Trophoblast cell (in vitro differentiated cells and primary cell): ENCODE measurements at regions not wholly inside any gene's neighbourhood (a gene's known extent, or its start where the extent isn't known, plus 50 kb on each side); places are given as distances from the start of the nearest gene placed in this dataset.

ENCODE experiments used
- DNase-seq, 2 donors: peaks; one replicate each; pipeline ENCODE4 v3.0.0-alpha.2; 2016
- H2AFZ ChIP-seq: 2 replicates; pipeline ENCODE4 v1.6.1; 2013; ENCODE audit warnings: low read length, moderate library complexity, mild to moderate bottlenecking; ENCODE audit not compliant: insufficient read depth, poor library complexity
- H2AK5ac ChIP-seq: 2 replicates; pipeline ENCODE4 v1.6.1; 2013; ENCODE audit warnings: mild to moderate bottlenecking, low read length
- H2BK120ac ChIP-seq: 2 replicates; pipeline ENCODE4 v1.6.1; 2013; ENCODE audit warnings: low read length, mild to moderate bottlenecking, moderate library complexity; ENCODE audit not compliant: insufficient read depth, poor library complexity
- H2BK12ac ChIP-seq: 2 replicates; pipeline ENCODE4 v1.6.1; 2013; ENCODE audit warnings: mild to moderate bottlenecking, low read length, moderate library complexity
- H2BK5ac ChIP-seq: 2 replicates; pipeline ENCODE4 v1.6.1; 2013; ENCODE audit warnings: low read length, low read depth, moderate library complexity, mild to moderate bottlenecking; ENCODE audit not compliant: poor library complexity
- H3K14ac ChIP-seq: 2 replicates; pipeline ENCODE4 v1.6.1; 2013; ENCODE audit warnings: mild to moderate bottlenecking, low read length
- H3K18ac ChIP-seq: 2 replicates; pipeline ENCODE4 v1.6.1; 2013; ENCODE audit warnings: mild to moderate bottlenecking, low read length
- H3K23ac ChIP-seq: 2 replicates; pipeline ENCODE4 v1.6.1; 2013; ENCODE audit warnings: low read length
- H3K27ac ChIP-seq: 2 replicates; pipeline ENCODE4 v1.5.1; 2013; ENCODE audit warnings: low read depth, mild to moderate bottlenecking, inconsistent platforms, low read length, moderate library complexity
- H3K27me3 ChIP-seq: 2 replicates; pipeline ENCODE4 v1.6.1; 2013; ENCODE audit warnings: inconsistent platforms, mild to moderate bottlenecking, low read length, moderate library complexity; ENCODE audit not compliant: insufficient read depth
- H3K36me3 ChIP-seq, 2 experiments: 1 replicate in 1 of 2; 2 replicates in 1 of 2; pipeline ENCODE4 v1.6.1; 2013; ENCODE audit warnings: low read length in 2 of 2, mild to moderate bottlenecking in 2 of 2, moderate library complexity in 1 of 2; ENCODE audit not compliant: insufficient read depth in 2 of 2, control insufficient read depth in 1 of 2
- H3K4ac ChIP-seq: 2 replicates; pipeline ENCODE4 v1.6.1; 2013; ENCODE audit warnings: low read depth, mild to moderate bottlenecking, low read length, moderate library complexity
- H3K4me1 ChIP-seq, 2 experiments: 1 replicate in 1 of 2; 2 replicates in 1 of 2; pipeline ENCODE4 v1.6.1; 2013; ENCODE audit warnings: low read length in 2 of 2, mild to moderate bottlenecking in 2 of 2, moderate library complexity in 1 of 2; ENCODE audit not compliant: insufficient read depth in 2 of 2, control insufficient read depth in 1 of 2
- H3K4me2 ChIP-seq: 2 replicates; pipeline ENCODE4 v1.6.1; 2013; ENCODE audit warnings: inconsistent platforms, mild to moderate bottlenecking, low read length, moderate library complexity
- H3K4me3 ChIP-seq: 2 replicates; pipeline ENCODE4 v1.5.1; 2013; ENCODE audit warnings: mild to moderate bottlenecking, low read depth, low read length, inconsistent platforms
- H3K79me1 ChIP-seq: one replicate; pipeline ENCODE4 v1.6.1; 2013; ENCODE audit warnings: low read length
- H3K79me2 ChIP-seq: 2 replicates; pipeline ENCODE4 v1.6.1; 2013; ENCODE audit warnings: low read length, mild to moderate bottlenecking; ENCODE audit not compliant: control insufficient read depth, insufficient read depth, poor library complexity
- H3K9ac ChIP-seq: 2 replicates; pipeline ENCODE4 v1.6.1; 2013; ENCODE audit warnings: mild to moderate bottlenecking, low read length
- H3K9me3 ChIP-seq: 2 replicates; pipeline ENCODE4 v1.6.1; 2013; ENCODE audit warnings: low read depth, mild to moderate bottlenecking, control low read depth, inconsistent platforms, low read length; ENCODE audit not compliant: insufficient read depth
- H4K12ac ChIP-seq: 2 replicates; pipeline ENCODE4 v1.6.1; 2013; ENCODE audit warnings: low read depth, mild to moderate bottlenecking, low read length, moderate library complexity
- H4K8ac ChIP-seq: 2 replicates; pipeline ENCODE4 v1.6.1; 2013; ENCODE audit warnings: low read depth, mild to moderate bottlenecking, low read length, moderate library complexity
- H4K91ac ChIP-seq: one replicate; pipeline ENCODE4 v1.6.1; 2013; ENCODE audit warnings: low read depth, mild to moderate bottlenecking, low read length, moderate library complexity
- WGBS: extraction: QIAGEN DNeasy Blood & Tissue Kit; methylation state at CpG from one replicate; pipeline ENCODE4 v1.1.7; 2013; ENCODE audit warnings: missing lambda C conversion rate; ENCODE audit not compliant: insufficient read length, insufficient coverage; ENCODE audit errors: extremely low coverage; 5-methylcytosine and 5-hydroxymethylcytosine counted together

DNA sequence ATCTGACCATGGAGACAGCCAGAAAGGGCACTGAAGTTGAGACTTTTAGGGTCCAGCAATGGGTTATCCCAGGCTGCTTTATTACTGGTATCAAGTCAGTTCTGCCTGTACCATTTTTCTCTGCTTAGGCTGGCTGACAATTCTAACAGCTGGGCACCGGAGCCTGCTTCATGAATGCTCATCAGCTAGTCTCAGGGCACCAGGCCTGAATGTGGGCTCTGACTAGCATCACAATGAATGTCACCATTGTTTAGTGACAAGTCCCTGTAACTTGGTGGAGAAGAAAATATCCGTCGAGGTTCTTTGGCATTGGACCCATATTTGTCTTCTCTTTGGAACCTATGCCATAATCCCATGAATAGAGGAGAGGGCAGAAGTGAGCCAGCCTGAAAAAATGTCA lies 692.3 kb upstream of the TSPY4 start:
- Histone ChIP-seq H3K4ac (no peak overlapping the region), H3K4me1 (no peaks in the 10 kb centered on the region), H3K23ac (no peak overlapping the region), H3K4me3 (no peak overlapping the region), H3K4me2 (no peak overlapping the region), H3K14ac (no peak overlapping the region), H3K9me3 (peaks cover 3% of the 10 kb centered on the region), H2BK12ac (no peak overlapping the region), H3K79me2 (no peaks in the 10 kb centered on the region), H4K91ac (no peak overlapping the region), H4K8ac (no peak overlapping the region), H3K9ac (no peak overlapping the region), H3K18ac (no peak overlapping the region), H2AK5ac (no peak overlapping the region), H3K27ac (no peak overlapping the region), H3K27me3 (no peaks in the 10 kb centered on the region), H4K12ac (no peak overlapping the region), H2BK5ac (no peak overlapping the region), H3K79me1 (no peaks in the 10 kb centered on the region), H3K36me3 (no peaks in the 10 kb centered on the region), H2AFZ (no peak overlapping the region), H2BK120ac (no peak overlapping the region)
- WGBS: no CpG with 5 or more reads among the region's 3 CpGs
- no peak for DNase-seq

GRCh38 chrY:8652445-8652844 lies 684.8 kb upstream of the TSPY4 start:
- no peak overlapping the region for H3K4me2 ChIP-seq
- no peak overlapping the region for H3K9ac ChIP-seq
- no peak overlapping the region for H2BK5ac ChIP-seq
- H3K23ac ChIP-seq: no peak overlapping the region
- no peak overlapping the region for H3K14ac ChIP-seq
- DNase-seq: no peak
- H3K9me3 ChIP-seq: peaks cover 1% of the 10 kb centered on the region
- H4K91ac ChIP-seq: no peak overlapping the region
- H3K4ac ChIP-seq: no peak overlapping the region
- no peaks in the 10 kb centered on the region for H3K79me2 ChIP-seq
- H4K8ac ChIP-seq: no peak overlapping the region
- H3K27me3 ChIP-seq: no peaks in the 10 kb centered on the region
- no peak overlapping the region for H2BK120ac ChIP-seq
- no CpG with 5 or more reads among the region's 1 CpG for WGBS
- H3K4me3 ChIP-seq: no peak overlapping the region
- H2AFZ ChIP-seq: no peak overlapping the region
- H2AK5ac ChIP-seq: no peak overlapping the region
- H3K36me3 ChIP-seq: no peaks in the 10 kb centered on the region
- no peak overlapping the region for H3K27ac ChIP-seq
- no peaks in the 10 kb centered on the region for H3K4me1 ChIP-seq
- no peak overlapping the region for H3K18ac ChIP-seq
- no peaks in the 10 kb centered on the region for H3K79me1 ChIP-seq
- no peak overlapping the region for H4K12ac ChIP-seq
- H2BK12ac ChIP-seq: no peak overlapping the region

DNA sequence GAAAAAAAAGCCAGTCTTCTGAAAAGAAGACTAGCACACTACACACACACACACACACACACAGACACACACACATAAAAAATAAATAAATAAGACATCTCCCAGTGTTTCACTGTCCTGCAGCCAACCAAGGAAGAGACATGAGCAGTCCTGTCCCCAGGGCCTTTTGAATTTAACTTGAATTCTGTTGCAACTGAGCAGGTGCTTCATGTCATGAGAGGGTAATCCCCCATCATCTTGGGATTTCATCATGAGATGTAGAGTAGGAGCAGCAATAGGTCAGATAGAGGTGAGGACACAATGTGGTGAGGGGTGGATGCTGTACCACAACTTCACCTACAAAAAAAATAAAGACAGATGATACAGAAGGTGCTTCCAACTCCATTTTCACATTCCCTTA lies 682.2 kb upstream of the TSPY4 start:
- Histone ChIP-seq H3K4ac (no peak overlapping the region), H3K4me3 (no peak overlapping the region), H3K36me3 (no peaks in the 10 kb centered on the region), H3K27me3 (no peaks in the 10 kb centered on the region), H3K27ac (no peak overlapping the region), H3K4me2 (no peak overlapping the region), H4K91ac (no peak overlapping the region), H3K4me1 (no peaks in the 10 kb centered on the region), H3K23ac (no peak overlapping the region), H2BK120ac (no peak overlapping the region), H2AFZ (no peak overlapping the region), H3K9me3 (peaks cover 7% of the 10 kb centered on the region), H3K79me1 (no peaks in the 10 kb centered on the region), H3K9ac (no peak overlapping the region), H3K18ac (no peak overlapping the region), H2BK12ac (no peak overlapping the region), H4K12ac (no peak overlapping the region), H3K14ac (no peak overlapping the region), H2AK5ac (no peak overlapping the region), H3K79me2 (no peaks in the 10 kb centered on the region), H4K8ac (no peak overlapping the region), H2BK5ac (no peak overlapping the region)
- DNase-seq: no peak

DNA sequence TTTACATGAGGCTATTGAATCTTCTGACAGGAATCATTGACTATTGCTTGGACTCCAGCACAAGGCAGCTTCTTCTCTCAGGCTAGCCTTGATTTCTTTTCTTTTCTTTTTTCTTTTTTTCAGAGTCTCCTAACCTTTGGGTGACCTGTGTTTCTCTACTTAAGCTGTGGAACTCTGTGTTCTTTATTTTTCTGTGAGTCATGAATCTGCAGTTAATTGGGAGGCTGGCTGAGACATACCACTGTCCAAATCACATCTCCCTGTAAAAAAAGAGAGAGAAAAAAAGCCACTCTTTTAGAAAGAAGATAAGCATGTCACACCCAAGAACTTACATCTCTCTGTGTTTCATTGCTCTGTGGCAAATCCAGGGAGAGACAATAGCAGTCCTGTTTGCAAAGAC lies 681.2 kb upstream of the TSPY4 start:
- H3K18ac ChIP-seq: no peak overlapping the region
- no peak overlapping the region for H3K27ac ChIP-seq
- no peak for DNase-seq
- H4K8ac ChIP-seq: no peak overlapping the region
- H2BK5ac ChIP-seq: no peak overlapping the region
- no peaks in the 10 kb centered on the region for H3K79me1 ChIP-seq
- H3K4me2 ChIP-seq: no peak overlapping the region
- no peak overlapping the region for H3K4me3 ChIP-seq
- H3K14ac ChIP-seq: no peak overlapping the region
- no peak overlapping the region for H2AFZ ChIP-seq
- H3K79me2 ChIP-seq: no peaks in the 10 kb centered on the region
- H3K9ac ChIP-seq: no peak overlapping the region
- H3K4ac ChIP-seq: no peak overlapping the region
- no peak overlapping the region for H2BK12ac ChIP-seq
- H4K91ac ChIP-seq: no peak overlapping the region
- no peaks in the 10 kb centered on the region for H3K4me1 ChIP-seq
- H3K9me3 ChIP-seq: peaks cover 7% of the 10 kb centered on the region
- no peak overlapping the region for H2AK5ac ChIP-seq
- no peaks in the 10 kb centered on the region for H3K36me3 ChIP-seq
- no peak overlapping the region for H3K23ac ChIP-seq
- no peak overlapping the region for H4K12ac ChIP-seq
- no peak overlapping the region for H2BK120ac ChIP-seq
- H3K27me3 ChIP-seq: no peaks in the 10 kb centered on the region

GRCh38 chrY:8656515-8656914 lies 680.7 kb upstream of the TSPY4 start:
- no peaks in the 10 kb centered on the region for H3K27me3 ChIP-seq
- no peaks in the 10 kb centered on the region for H3K4me1 ChIP-seq
- DNase-seq: peak in 1 of 2 donors; percentile 22
- H2BK120ac ChIP-seq: no peak overlapping the region
- H3K4ac ChIP-seq: no peak overlapping the region
- H3K18ac ChIP-seq: no peak overlapping the region
- H3K4me3 ChIP-seq: no peak overlapping the region
- H3K79me1 ChIP-seq: no peaks in the 10 kb centered on the region
- no peak overlapping the region for H3K14ac ChIP-seq
- H3K27ac ChIP-seq: no peak overlapping the region
- H3K9me3 ChIP-seq: peaks cover 7% of the 10 kb centered on the region
- no peak overlapping the region for H3K23ac ChIP-seq
- H3K79me2 ChIP-seq: no peaks in the 10 kb centered on the region
- no peak overlapping the region for H2AFZ ChIP-seq
- H2BK12ac ChIP-seq: no peak overlapping the region
- H4K12ac ChIP-seq: no peak overlapping the region
- no peak overlapping the region for H2BK5ac ChIP-seq
- H2AK5ac ChIP-seq: no peak overlapping the region
- H3K36me3 ChIP-seq: no peaks in the 10 kb centered on the region
- WGBS: no CpG with 5 or more reads among the region's 5 CpGs
- no peak overlapping the region for H4K8ac ChIP-seq
- H3K9ac ChIP-seq: no peak overlapping the region
- H4K91ac ChIP-seq: no peak overlapping the region
- H3K4me2 ChIP-seq: no peak overlapping the region
